PC-3 (cell line): ENCODE measurements at regions not wholly inside any gene's neighbourhood (a gene's known extent, or its start where the extent isn't known, plus 50 kb on each side); places are given as distances from the start of the nearest gene placed in this dataset.

Experiments
- EZH2 ChIP-seq: fragments of 300-600 bp; sonication (generic); IDR thresholded peaks from one replicate; pipeline ENCODE4 v1.6.1; 2017; ENCODE audit warnings: antibody characterized with exemption, mild to moderate bottlenecking, low read length; ENCODE audit not compliant: unreplicated experiment
- TF ChIP-seq, protein P1 (sequence below): fragments of 300-600 bp; sonication (generic); conservative IDR thresholded peaks from 2 replicates; pipeline ENCODE4 v1.5.1; 2017; ENCODE audit warnings: antibody characterized with exemption, low read depth, mild to moderate bottlenecking, low read length

GRCh38 chr4:28267166-28267565 is 1406.5 kb downstream of the STIM2 start:
- TF ChIP-seq, protein P1, sequence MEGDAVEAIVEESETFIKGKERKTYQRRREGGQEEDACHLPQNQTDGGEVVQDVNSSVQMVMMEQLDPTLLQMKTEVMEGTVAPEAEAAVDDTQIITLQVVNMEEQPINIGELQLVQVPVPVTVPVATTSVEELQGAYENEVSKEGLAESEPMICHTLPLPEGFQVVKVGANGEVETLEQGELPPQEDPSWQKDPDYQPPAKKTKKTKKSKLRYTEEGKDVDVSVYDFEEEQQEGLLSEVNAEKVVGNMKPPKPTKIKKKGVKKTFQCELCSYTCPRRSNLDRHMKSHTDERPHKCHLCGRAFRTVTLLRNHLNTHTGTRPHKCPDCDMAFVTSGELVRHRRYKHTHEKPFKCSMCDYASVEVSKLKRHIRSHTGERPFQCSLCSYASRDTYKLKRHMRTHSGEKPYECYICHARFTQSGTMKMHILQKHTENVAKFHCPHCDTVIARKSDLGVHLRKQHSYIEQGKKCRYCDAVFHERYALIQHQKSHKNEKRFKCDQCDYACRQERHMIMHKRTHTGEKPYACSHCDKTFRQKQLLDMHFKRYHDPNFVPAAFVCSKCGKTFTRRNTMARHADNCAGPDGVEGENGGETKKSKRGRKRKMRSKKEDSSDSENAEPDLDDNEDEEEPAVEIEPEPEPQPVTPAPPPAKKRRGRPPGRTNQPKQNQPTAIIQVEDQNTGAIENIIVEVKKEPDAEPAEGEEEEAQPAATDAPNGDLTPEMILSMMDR, result no peak
- no peak for TF ChIP-seq EZH2
